Lung (tissue), 11 donors: ENCODE measurements at regions not wholly inside any gene's neighbourhood (a gene's known extent, or its start where the extent isn't known, plus 50 kb on each side); places are given as distances from the start of the nearest gene placed in this dataset.
A peak's percentile ranks its signal among the peaks of the same experiment; 100 is the strongest.

Experiments
- ATAC-seq: fragments of 200-7000 bp; cut with Tn5 transposase; one replicate; pipeline ENCODE4 v1.9.1; 2020; ENCODE audit warnings: moderate number of reproducible peaks; ENCODE audit not compliant: insufficient read depth, low FRiP score
- DNase-seq, 3 donors: peaks; one replicate each; pipeline ENCODE4 v3.0.0-alpha.2; 2013 to 2017
- H3K27ac ChIP-seq, 2 donors: one replicate each; pipeline ENCODE4 v1.5.1; 2013; ENCODE audit warnings: mild to moderate bottlenecking in 2 of 2, moderate library complexity in 2 of 2, control low read depth in 1 of 2, inconsistent platforms in 1 of 2, low read depth in 1 of 2, low read length in 1 of 2
- H3K27me3 ChIP-seq, 3 donors: one replicate each; pipeline ENCODE4 v1.5.1; 2013; ENCODE audit warnings: low read length in 2 of 3; ENCODE audit not compliant: control insufficient read depth in 3 of 3, insufficient read depth in 3 of 3
- H3K36me3 ChIP-seq, 4 donors: one replicate each; pipeline ENCODE4 v1.5.1; 2013; ENCODE audit warnings: low read length in 4 of 4, mild to moderate bottlenecking in 1 of 4, moderate library complexity in 1 of 4; ENCODE audit not compliant: control insufficient read depth in 4 of 4, insufficient read depth in 4 of 4
- H3K4me1 ChIP-seq, 5 donors: one replicate each; pipeline ENCODE4 v1.5.1; 2013; ENCODE audit warnings: low read length in 5 of 5, mild to moderate bottlenecking in 2 of 5, moderate library complexity in 1 of 5; ENCODE audit not compliant: control insufficient read depth in 5 of 5, insufficient read depth in 5 of 5
- H3K4me3 ChIP-seq: one replicate; pipeline ENCODE4 v1.5.1; 2013; ENCODE audit warnings: mild to moderate bottlenecking, control low read depth, moderate library complexity
- H3K9ac ChIP-seq, 2 donors: one replicate each; pipeline ENCODE4 v1.5.1; 2013; ENCODE audit warnings: low read length in 2 of 2, control low read depth in 1 of 2; ENCODE audit not compliant: insufficient read depth in 1 of 2
- H3K9me3 ChIP-seq, 4 donors: one replicate each; pipeline ENCODE4 v1.5.1; 2013; ENCODE audit warnings: low read length in 3 of 4, mild to moderate bottlenecking in 1 of 4, moderate library complexity in 1 of 4; ENCODE audit not compliant: control insufficient read depth in 4 of 4, insufficient read depth in 3 of 4
- WGBS, 2 donors: extraction: QIAGEN DNeasy Blood & Tissue Kit; methylation state at CpG; one replicate each; pipeline ENCODE4 v1.1.7; 2013; 5-methylcytosine and 5-hydroxymethylcytosine counted together
- TF ChIP-seq, protein P1 (sequence below): IDR thresholded peaks from 2 replicates; pipeline ENCODE4 v1.5.1; 2012; ENCODE audit warnings: mild to moderate bottlenecking; ENCODE audit errors: control extremely low read depth, extremely low read depth
- donor health status: control.
- donor health status: control.
- donor health status: Bipolar disorder and iron deficiency.
- donor health status: healthy.
- donor health status: DM: yes; HTN: yes; CAD: no.

DNA sequence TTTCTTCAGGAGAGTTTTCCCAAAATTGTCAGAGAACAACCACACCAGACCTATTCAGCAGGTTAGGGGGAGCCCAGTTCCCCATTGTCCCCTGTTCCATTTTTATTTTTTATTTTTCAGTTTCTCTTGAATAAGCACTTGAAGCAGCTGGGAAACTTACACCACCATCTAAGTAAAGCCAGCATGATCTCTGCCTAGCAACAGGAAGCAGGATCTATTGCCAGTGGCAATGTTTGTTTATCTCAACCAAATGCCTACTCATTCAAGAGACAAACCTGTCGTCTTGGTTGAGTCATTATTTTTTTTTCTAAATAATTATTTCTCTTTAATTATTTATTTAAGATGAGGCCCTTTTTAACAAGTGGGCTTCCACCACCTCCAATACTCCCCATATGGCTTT, 379.3 kb downstream of the PLK2 start:
- no peaks in the 10 kb centered on the region for H3K27me3 ChIP-seq
- ATAC-seq, result no peak
- TF ChIP-seq, protein P1, sequence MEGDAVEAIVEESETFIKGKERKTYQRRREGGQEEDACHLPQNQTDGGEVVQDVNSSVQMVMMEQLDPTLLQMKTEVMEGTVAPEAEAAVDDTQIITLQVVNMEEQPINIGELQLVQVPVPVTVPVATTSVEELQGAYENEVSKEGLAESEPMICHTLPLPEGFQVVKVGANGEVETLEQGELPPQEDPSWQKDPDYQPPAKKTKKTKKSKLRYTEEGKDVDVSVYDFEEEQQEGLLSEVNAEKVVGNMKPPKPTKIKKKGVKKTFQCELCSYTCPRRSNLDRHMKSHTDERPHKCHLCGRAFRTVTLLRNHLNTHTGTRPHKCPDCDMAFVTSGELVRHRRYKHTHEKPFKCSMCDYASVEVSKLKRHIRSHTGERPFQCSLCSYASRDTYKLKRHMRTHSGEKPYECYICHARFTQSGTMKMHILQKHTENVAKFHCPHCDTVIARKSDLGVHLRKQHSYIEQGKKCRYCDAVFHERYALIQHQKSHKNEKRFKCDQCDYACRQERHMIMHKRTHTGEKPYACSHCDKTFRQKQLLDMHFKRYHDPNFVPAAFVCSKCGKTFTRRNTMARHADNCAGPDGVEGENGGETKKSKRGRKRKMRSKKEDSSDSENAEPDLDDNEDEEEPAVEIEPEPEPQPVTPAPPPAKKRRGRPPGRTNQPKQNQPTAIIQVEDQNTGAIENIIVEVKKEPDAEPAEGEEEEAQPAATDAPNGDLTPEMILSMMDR, result no peak
- no peaks in the 10 kb centered on the region for H3K36me3 ChIP-seq
- no peaks in the 10 kb centered on the region for H3K9me3 ChIP-seq
- peak in 2 of 3 donors; percentile 43 to 46 for DNase-seq
- no peak overlapping the region for H3K27ac ChIP-seq
- no peak overlapping the region for H3K4me3 ChIP-seq
- no peak overlapping the region for H3K9ac ChIP-seq
- WGBS, 2 donors, result 34 to 54% methylated on average over 1 of the region's 1 CpG
- H3K4me1 ChIP-seq, result peaks cover 0 to 13% (median 0%) of the 10 kb centered on the region in 5 donors

DNA sequence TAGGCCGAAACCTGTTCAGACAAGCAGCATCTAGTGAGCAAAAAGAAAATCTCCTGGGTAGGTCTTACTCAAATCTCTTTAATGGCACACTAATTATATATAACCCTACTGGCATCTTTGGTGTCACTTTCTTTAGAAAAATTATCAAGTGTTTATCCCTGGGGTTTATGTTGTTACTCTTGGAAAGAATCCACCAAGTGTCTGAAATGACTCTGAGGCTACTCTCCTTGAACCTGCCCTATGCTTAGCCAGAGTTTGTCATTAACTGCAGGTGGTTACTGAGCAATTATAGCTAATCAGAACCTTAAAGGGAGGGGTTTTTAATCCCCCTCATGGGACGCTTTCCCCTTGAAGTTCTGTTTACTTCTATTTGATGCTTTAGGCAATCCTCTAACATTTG, 381.9 kb downstream of the PLK2 start:
- 89 to 94% methylated on average over 2 of the region's 2 CpGs for WGBS, 2 donors
- ATAC-seq, result no peak
- TF ChIP-seq, protein P1, result no peak
- Histone ChIP-seq H3K27me3 (no peaks in the 10 kb centered on the region), H3K4me3 (no peak overlapping the region), H3K27ac (no peak overlapping the region), H3K36me3 (no peaks in the 10 kb centered on the region), H3K9me3 (no peaks in the 10 kb centered on the region), H3K9ac (no peak overlapping the region), H3K4me1 (peaks cover 0 to 16% (median 0%) of the 10 kb centered on the region in 5 donors)
- no peak for DNase-seq

DNA sequence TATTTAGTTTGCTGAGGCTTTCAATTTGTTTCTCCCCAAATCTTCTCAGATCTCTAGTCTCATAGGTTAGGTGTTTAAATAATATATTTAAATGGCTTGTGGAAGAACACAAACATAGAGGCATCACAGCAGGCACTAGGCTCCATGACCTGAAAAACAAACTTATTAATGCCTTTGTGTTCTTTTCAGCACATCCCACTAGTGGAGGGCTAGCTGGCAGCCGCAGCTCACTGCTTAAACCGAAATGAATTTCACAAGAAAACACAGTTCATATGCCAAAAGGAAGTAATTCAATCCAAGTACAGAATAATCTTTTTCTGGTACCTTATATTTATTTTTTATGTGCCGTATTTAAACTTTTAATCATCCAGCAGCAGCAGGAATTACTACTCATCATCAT, 382.5 kb downstream of the PLK2 start:
- DNase-seq (peak in 2 of 3 donors; percentile 36 to 54), ATAC-seq (no peak)
- Histone ChIP-seq H3K36me3 (no peaks in the 10 kb centered on the region), H3K27me3 (no peaks in the 10 kb centered on the region), H3K9ac (no peak overlapping the region), H3K4me1 (peaks cover 0 to 18% (median 0%) of the 10 kb centered on the region in 5 donors), H3K9me3 (no peaks in the 10 kb centered on the region), H3K4me3 (no peak overlapping the region), H3K27ac (no peak overlapping the region)
- 60 to 78% methylated on average over 3 of the region's 3 CpGs for WGBS, 2 donors
- TF ChIP-seq, protein P1, result no peak

DNA sequence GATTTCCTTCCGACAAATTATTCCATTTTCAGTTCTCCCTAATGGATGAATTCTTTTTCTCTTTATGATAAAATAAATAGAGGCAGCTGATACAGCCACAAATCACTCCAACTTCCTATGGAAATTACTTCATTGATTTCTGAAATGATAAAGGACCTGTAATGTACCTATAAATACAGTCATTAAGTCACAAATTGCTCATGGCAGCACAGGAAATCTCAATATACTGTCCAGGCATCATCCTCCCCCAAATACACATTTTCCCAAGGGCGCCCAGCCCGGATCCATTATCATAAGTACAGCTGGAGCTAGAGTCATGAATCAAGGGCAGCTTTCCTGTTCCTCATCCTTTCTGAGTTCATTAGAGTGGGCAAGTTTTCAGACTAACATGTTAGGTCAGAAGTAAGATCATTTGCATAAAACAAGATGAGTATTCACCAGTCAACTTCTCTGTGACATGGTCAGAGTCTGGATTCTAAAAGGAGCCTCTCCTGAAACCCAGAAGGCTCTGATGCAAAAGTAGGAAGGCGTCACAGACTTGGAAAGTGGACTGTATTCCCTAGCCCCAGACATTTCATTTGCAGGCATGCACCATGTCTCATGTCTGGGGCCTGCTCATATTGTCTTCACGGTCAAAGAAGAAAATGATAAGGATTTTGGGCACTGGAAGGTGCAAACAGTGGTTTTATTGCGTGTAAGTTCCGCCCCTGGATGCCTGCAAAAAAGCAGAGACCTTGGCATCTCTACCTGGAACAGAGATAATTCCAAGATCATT, 383.2 kb downstream of the PLK2 start:
- 88 to 93% methylated on average over 7 of the region's 7 CpGs for WGBS, 2 donors
- no peak overlapping the region for H3K9ac ChIP-seq
- TF ChIP-seq, protein P1, result no peak
- no peaks in the 10 kb centered on the region for H3K36me3 ChIP-seq
- H3K4me1 ChIP-seq, result peaks cover 0 to 18% (median 0%) of the 10 kb centered on the region in 5 donors
- H3K27ac ChIP-seq, result no peak overlapping the region
- DNase-seq (no peak), ATAC-seq (no peak)
- H3K9me3 ChIP-seq, result no peaks in the 10 kb centered on the region
- no peaks in the 10 kb centered on the region for H3K27me3 ChIP-seq
- H3K4me3 ChIP-seq, result no peak overlapping the region
